ENCODE measurements at regions not wholly inside any gene's neighbourhood (a gene's known extent, or its start where the extent isn't known, plus 50 kb on each side); places are given as distances from the start of the nearest gene placed in this dataset.

DNA sequence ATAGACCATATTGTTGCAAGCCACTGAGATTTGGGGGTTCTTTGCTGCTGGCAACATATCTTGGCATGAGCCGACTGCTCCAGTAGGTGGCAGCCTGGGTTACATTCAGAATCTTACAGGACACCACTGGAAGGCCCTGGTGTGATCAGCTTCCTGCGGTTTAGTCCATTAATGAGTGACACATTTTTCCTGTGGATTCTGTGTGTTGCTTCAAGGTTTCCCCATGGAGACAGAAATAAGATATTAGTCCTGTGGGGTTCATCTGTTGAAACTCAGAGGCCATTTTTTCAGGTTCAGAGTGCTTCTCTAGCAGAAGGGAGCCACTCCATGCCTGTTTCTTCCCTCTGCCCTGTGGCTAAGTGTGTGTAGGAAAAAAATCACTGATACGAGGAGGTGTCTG lies 116.2 kb downstream of the MFSD1 start:
- TF ChIP-seq POLR2AphosphoS5 (IDR thresholded peaks at IDR 0.05) = no peak
- TF ChIP-seq, protein P1, sequence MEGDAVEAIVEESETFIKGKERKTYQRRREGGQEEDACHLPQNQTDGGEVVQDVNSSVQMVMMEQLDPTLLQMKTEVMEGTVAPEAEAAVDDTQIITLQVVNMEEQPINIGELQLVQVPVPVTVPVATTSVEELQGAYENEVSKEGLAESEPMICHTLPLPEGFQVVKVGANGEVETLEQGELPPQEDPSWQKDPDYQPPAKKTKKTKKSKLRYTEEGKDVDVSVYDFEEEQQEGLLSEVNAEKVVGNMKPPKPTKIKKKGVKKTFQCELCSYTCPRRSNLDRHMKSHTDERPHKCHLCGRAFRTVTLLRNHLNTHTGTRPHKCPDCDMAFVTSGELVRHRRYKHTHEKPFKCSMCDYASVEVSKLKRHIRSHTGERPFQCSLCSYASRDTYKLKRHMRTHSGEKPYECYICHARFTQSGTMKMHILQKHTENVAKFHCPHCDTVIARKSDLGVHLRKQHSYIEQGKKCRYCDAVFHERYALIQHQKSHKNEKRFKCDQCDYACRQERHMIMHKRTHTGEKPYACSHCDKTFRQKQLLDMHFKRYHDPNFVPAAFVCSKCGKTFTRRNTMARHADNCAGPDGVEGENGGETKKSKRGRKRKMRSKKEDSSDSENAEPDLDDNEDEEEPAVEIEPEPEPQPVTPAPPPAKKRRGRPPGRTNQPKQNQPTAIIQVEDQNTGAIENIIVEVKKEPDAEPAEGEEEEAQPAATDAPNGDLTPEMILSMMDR (IDR thresholded peaks at IDR 0.05 in 8 of 11, conservative IDR thresholded peaks at IDR 0.05 in 3 of 11) = peak in 7 of 11 experiments; percentile 7 to 45 (median 32)
- TF ChIP-seq POLR2A (IDR thresholded peaks at IDR 0.05) = no peak

Measured in spleen (tissue), 7 donors.